Heart right ventricle (tissue), 16 donors: ENCODE measurements at regions not wholly inside any gene's neighbourhood (a gene's known extent, or its start where the extent isn't known, plus 50 kb on each side); places are given as distances from the start of the nearest gene placed in this dataset.

Experiments used
- ATAC-seq, 8 donors: fragments of 200-7000 bp; cut with Tn5 transposase; one replicate each; pipeline ENCODE4 v1.9.1; 2020; ENCODE audit warnings: mild to moderate bottlenecking in 8 of 8, moderate library complexity in 8 of 8, moderate number of reproducible peaks in 1 of 8
- DNase-seq, 2 donors: peaks; one replicate each; pipeline ENCODE4 v3.0.0-alpha.2; 2020
- H3K27ac ChIP-seq, 10 donors: fragments of 200-600 bp; sonication (generic) in 2 of 10; one replicate each; pipeline versions ENCODE4 v1.5.0 to v1.8.0; 2020 to 2022; ENCODE audit warnings: mild to moderate bottlenecking in 3 of 10
- H3K27me3 ChIP-seq, 7 donors: fragments of 200-600 bp; one replicate each; pipeline ENCODE4 v1.8.0; 2021 to 2022; ENCODE audit warnings: mild to moderate bottlenecking in 2 of 7
- H3K36me3 ChIP-seq, 9 donors: fragments of 200-600 bp; sonication (generic) in 1 of 9; one replicate each; pipeline versions ENCODE4 v1.5.0 to v1.8.0; 2020 to 2022; ENCODE audit warnings: mild to moderate bottlenecking in 2 of 9
- H3K4me1 ChIP-seq, 9 donors: fragments of 200-600 bp; sonication (generic) in 1 of 9; one replicate each; pipeline versions ENCODE4 v1.5.0 to v1.8.0; 2020 to 2022; ENCODE audit warnings: mild to moderate bottlenecking in 4 of 9
- H3K4me3 ChIP-seq, 10 donors: fragments of 200-600 bp; sonication (generic) in 2 of 10; one replicate each; pipeline versions ENCODE4 v1.5.0 to v1.8.0; 2020 to 2022; ENCODE audit warnings: mild to moderate bottlenecking in 7 of 10, moderate library complexity in 2 of 10
- H3K9me3 ChIP-seq, 11 donors: fragments of 200-600 bp in 10 of 11; sonication (generic) in 2 of 11; one replicate each; pipeline versions ENCODE4 v1.5.0 to v1.8.0; 2013 to 2022; ENCODE audit warnings: mild to moderate bottlenecking in 2 of 11, control low read depth in 1 of 11, moderate library complexity in 1 of 11
- WGBS, 2 donors: extraction: QIAGEN DNeasy Blood & Tissue Kit; methylation state at CpG; one replicate each; pipeline ENCODE4 v1.1.7; 2013; ENCODE audit warnings: inconsistent platforms in 1 of 2; 5-methylcytosine and 5-hydroxymethylcytosine counted together
- intact Hi-C, 10 donors: fragments of 100-400 bp; cut with DNase I; formaldehyde crosslinking; loops; one replicate each; pipeline versions ENCODE4 v1.11.1 to v1.14.2; 2022
- TF ChIP-seq, protein P1 (sequence below), 9 donors: fragments of 200-600 bp; sonication (generic) in 2 of 9; IDR thresholded peaks; one replicate each; pipeline versions ENCODE4 v1.5.0 to v1.8.0; 2021 to 2022; ENCODE audit warnings: antibody characterized with exemption in 9 of 9, mild to moderate bottlenecking in 5 of 9, moderate library complexity in 1 of 9
- donor health status: Arrhythmogenic right ventricular cardiomyopathy.
- donor health status: ischemic (EF 13 %, LVEDD 7.1; RV severe dilation, severe dysfunction).
- donor health status: healthy with polysubstance abuse.
- donor health status: DM: no; HTN: yes; CAD: no.
- donor health status: DM: no; HTN: no; CAD: no.
- donor health status: ischemic (EF 25% LVEDD 6.9; RV normal size, moderate dysfunction).
- donor health status: ischemic (EF 25% LVEDD 5.7; RV mildly dilated, moderate dysfunction).
- donor health status: healthy.
- donor health status: DM: yes; HTN: yes; CAD: no.
- donor health status: Ischemic cardiomyopathy.
- donor health status: ischemic (EF 35%, LVEDD 5.7; RV mildly dilated, moderate dysfunction).
- donor health status: nonischemic (EF 11% LVEDD 7.7; RV severe dilation, severe dysfunction).
- donor health status: DM: yes; HTN: yes; CAD: no.
- donor health status: PGD.
- donor health status: ischemic (EF 29% LVEDD 5.4; RV normal size, mild dysfunction).
- donor health status: nonischemic (EF 23%, LVEDD 6.1; RV moderate dilation, normal function).

DNA sequence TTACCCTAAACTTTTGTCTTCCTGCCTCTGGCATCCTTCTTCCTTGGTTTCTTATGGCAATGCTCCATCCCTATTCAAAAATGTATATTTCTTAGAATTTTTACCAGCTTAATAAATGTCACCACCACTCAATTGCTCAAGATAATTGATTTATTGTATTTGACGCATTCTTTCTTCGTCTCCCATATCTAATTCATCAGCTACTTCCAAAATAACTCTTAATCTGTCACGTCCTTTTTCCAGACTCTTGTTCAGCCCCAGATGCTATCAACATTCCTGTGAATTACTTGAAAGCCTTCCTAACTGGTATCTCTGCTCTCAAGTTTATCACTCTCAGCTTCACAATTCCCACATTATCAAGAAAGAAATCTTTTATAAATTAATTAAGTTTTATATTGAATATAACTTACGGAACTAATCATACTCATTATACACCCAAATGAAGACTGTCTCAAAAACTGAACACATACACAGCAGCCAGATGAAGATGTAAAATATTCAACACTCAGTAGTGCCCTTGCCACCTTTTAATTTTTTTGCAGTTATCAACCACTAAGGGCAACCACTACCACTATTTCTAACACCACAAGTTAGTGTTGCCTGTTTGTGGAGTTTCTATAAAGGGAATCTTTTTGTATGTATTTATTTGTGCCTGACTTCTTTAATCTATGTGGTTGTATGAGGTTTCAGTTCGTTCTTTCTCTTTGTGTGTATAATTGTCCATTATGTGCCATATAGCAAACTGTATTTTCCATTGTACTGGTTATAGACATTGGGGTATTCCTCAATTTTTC, 2295.4 kb downstream of the PCDH9 start:
- ATAC-seq (no peak), DNase-seq (no peak)
- H3K9me3 ChIP-seq = no peaks in the 10 kb centered on the region
- H3K27ac ChIP-seq = no peak overlapping the region
- TF ChIP-seq, protein P1, sequence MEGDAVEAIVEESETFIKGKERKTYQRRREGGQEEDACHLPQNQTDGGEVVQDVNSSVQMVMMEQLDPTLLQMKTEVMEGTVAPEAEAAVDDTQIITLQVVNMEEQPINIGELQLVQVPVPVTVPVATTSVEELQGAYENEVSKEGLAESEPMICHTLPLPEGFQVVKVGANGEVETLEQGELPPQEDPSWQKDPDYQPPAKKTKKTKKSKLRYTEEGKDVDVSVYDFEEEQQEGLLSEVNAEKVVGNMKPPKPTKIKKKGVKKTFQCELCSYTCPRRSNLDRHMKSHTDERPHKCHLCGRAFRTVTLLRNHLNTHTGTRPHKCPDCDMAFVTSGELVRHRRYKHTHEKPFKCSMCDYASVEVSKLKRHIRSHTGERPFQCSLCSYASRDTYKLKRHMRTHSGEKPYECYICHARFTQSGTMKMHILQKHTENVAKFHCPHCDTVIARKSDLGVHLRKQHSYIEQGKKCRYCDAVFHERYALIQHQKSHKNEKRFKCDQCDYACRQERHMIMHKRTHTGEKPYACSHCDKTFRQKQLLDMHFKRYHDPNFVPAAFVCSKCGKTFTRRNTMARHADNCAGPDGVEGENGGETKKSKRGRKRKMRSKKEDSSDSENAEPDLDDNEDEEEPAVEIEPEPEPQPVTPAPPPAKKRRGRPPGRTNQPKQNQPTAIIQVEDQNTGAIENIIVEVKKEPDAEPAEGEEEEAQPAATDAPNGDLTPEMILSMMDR (IDR thresholded peaks at IDR 0.05) = no peak
- H3K27me3 ChIP-seq = no peaks in the 10 kb centered on the region
- intact Hi-C loops = no loop called here
- 67 to 68% methylated on average over 5 of the region's 5 CpGs for WGBS, 2 donors
- H3K4me3 ChIP-seq = no peak overlapping the region
- H3K36me3 ChIP-seq = no peaks in the 10 kb centered on the region
- H3K4me1 ChIP-seq = no peaks in the 10 kb centered on the region

DNA sequence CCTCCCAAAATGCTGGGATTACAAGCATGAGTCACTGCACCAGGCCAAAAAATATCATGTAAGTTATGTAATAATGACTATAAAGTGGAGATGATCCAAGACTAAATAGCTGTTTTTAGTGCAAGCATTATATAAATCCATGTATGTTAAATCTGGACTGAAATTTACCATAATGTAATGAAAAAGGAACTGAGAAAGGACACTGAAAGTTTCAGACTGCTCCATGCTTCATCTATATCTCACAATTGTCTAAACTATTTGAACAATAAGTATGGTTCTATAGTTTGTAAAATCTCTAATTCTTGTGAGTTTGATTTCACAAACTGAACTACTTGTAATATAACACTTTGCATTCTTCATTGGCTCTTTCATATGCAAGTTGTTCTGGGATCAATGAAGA, 2299.5 kb downstream of the PCDH9 start:
- H3K27me3 ChIP-seq = no peaks in the 10 kb centered on the region
- H3K36me3 ChIP-seq = no peaks in the 10 kb centered on the region
- TF ChIP-seq, protein P1 (IDR thresholded peaks at IDR 0.05) = no peak
- DNase-seq (no peak), ATAC-seq (no peak)
- H3K4me1 ChIP-seq = no peaks in the 10 kb centered on the region
- no peak overlapping the region for H3K4me3 ChIP-seq
- no peaks in the 10 kb centered on the region for H3K9me3 ChIP-seq
- no peak overlapping the region for H3K27ac ChIP-seq
- intact Hi-C loops = no loop called here

DNA sequence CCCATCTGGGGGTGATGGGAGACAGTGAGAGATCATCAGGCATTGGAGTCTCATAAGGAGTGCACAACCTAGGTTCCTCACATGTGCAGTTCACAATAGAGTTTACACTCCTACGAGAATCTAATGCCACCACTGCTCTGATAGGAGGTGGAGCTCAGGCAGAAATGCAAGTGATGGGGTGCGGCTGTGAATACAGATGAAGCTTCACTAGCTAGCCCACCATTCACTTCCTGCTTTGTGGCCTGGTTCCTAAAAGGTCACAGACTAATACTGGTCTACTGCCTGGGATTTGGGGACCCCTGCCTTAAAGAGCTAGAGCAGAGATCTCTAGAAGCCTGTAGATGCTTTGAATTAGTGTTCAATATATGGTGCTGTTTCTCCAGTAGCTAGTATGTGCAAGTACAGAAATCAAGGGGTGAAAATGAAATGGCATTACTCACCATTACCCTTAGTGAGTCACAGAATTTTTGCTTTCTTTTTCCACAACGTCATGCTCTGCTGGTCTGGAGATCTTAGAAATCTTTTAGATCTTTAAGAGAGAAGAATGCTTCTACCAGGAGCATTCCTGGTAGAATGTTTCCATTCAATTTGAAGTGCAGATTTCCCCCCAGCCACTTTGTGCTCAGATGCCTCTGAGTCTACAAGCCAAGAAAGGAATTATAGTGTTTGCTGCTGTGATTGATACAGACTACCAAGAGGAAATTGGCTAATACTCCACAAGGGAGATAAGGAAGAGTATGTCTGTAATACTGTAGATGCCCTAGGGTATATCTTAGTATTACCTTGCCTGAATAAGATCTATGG, 2301.2 kb downstream of the PCDH9 start:
- H3K4me3 ChIP-seq = no peak overlapping the region
- ATAC-seq (no peak), DNase-seq (no peak)
- H3K4me1 ChIP-seq = no peaks in the 10 kb centered on the region
- TF ChIP-seq, protein P1 (IDR thresholded peaks at IDR 0.05) = no peak
- H3K36me3 ChIP-seq = no peaks in the 10 kb centered on the region
- H3K27ac ChIP-seq = no peak overlapping the region
- no peaks in the 10 kb centered on the region for H3K27me3 ChIP-seq
- intact Hi-C loops = no loop called here
- WGBS, 2 donors = 63 to 67% methylated on average over 3 of the region's 3 CpGs
- H3K9me3 ChIP-seq = no peaks in the 10 kb centered on the region

DNA sequence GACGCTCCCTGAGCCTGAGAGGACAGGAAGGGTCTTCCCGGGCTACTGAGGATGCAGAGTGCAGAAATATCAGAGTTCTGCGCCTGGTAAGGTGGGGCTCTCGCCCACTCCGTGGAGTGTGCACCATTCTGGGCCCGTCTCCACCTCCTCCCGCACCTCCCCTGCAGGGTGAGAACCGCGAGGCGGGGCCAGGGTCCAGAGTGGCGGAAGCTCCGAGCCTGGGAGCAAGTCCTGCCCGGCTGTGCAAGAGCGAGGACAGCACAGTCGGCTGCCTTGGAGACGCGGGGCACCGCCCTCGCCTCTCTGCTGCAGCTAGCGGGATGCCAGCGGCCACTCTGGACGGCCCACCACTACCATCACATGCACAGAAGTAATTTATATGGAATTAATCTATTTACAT, 2304.4 kb downstream of the PCDH9 start:
- H3K27ac ChIP-seq = no peak overlapping the region
- ATAC-seq (no peak), DNase-seq (peak in 1 of 2 donors; percentile 6)
- TF ChIP-seq, protein P1 (IDR thresholded peaks at IDR 0.05) = no peak
- no peak overlapping the region for H3K4me3 ChIP-seq
- no peaks in the 10 kb centered on the region for H3K4me1 ChIP-seq
- WGBS, 2 donors = 91 to 94% methylated on average over 22 of the region's 22 CpGs
- H3K27me3 ChIP-seq = no peaks in the 10 kb centered on the region
- no peaks in the 10 kb centered on the region for H3K9me3 ChIP-seq
- H3K36me3 ChIP-seq = no peaks in the 10 kb centered on the region
- intact Hi-C loops = no loop called here
